ENCODE measurements at regions not wholly inside any gene's neighbourhood (a gene's known extent, or its start where the extent isn't known, plus 50 kb on each side); places are given as distances from the start of the nearest gene placed in this dataset.

DNA sequence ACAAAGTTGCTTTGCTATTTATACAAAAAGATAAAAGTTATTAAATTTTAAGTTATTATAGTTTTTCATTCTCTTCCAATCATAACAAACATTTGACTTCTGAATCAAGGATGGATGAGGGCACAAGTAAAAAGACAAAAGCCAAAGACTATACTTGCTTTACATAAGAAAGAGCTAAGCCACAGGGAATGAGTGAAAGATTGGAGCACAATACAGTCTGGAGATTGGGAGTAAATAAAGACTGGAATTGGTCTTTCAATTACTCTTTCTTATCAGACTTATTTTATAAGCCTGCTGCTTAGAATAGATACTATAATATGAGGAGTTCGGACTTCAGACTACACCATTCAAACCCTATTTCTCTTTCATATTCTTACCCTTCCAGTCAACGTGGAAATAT, 1874.1 kb upstream of the PRR20A start (continued):
- TF ChIP-seq, protein P1, sequence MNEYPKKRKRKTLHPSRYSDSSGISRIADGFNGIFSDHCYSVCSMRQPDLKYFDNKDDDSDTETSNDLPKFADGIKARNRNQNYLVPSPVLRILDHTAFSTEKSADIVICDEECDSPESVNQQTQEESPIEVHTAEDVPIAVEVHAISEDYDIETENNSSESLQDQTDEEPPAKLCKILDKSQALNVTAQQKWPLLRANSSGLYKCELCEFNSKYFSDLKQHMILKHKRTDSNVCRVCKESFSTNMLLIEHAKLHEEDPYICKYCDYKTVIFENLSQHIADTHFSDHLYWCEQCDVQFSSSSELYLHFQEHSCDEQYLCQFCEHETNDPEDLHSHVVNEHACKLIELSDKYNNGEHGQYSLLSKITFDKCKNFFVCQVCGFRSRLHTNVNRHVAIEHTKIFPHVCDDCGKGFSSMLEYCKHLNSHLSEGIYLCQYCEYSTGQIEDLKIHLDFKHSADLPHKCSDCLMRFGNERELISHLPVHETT (tag by site-specific recombination; IDR thresholded peaks at IDR 0.05), result no peak
- TF ChIP-seq PRDM6 (tag by site-specific recombination; IDR thresholded peaks at IDR 0.05), result no peak

- Histone ChIP-seq H3K4me1 (ENCODE audit: control insufficient read depth, insufficient read depth, low read length) (no peaks in the 10 kb centered on the region), H3K27ac (ENCODE audit: extremely low read depth, low read depth, low read length) (no peak overlapping the region), H3K9me3 (ENCODE audit: control insufficient read depth, insufficient read depth, low read depth, low read length) (no peaks in the 10 kb centered on the region), H3K4me3 (ENCODE audit: low read depth, low read length) (no peak overlapping the region), H3K36me3 (ENCODE audit: control insufficient read depth in 2 of 2, insufficient read depth in 1 of 2, low read length in 2 of 2) (no peaks in the 10 kb centered on the region)
- TF ChIP-seq ZNF239 (tag by site-specific recombination; IDR thresholded peaks at IDR 0.05) (no peak), ZNF248 (tag by site-specific recombination; IDR thresholded peaks at IDR 0.05) (no peak), ZNF629 (tag by site-specific recombination; IDR thresholded peaks at IDR 0.05) (no peak), GFI1B (tag by site-specific recombination; IDR thresholded peaks at IDR 0.05) (no peak), KLF17 (tag by site-specific recombination; IDR thresholded peaks at IDR 0.05) (no peak), ZNF18 (tag by site-specific recombination; IDR thresholded peaks at IDR 0.05) (no peak), SCRT1 (tag by site-specific recombination; IDR thresholded peaks at IDR 0.05; ENCODE audit: borderline replicate concordance) (no peak), ZNF214 (tag by site-specific recombination; IDR thresholded peaks at IDR 0.05; ENCODE audit: borderline replicate concordance) (no peak), GLIS2 (tag by site-specific recombination; IDR thresholded peaks at IDR 0.05) (no peak), RBAK (tag by site-specific recombination; IDR thresholded peaks at IDR 0.05) (no peak), ZBTB8A (tag by site-specific recombination; IDR thresholded peaks at IDR 0.05) (no peak), ZNF747 (tag by site-specific recombination; IDR thresholded peaks at IDR 0.05) (no peak), ZNF280C (tag by site-specific recombination; IDR thresholded peaks at IDR 0.05) (no peak), PRDM2 (tag by site-specific recombination; IDR thresholded peaks at IDR 0.05; ENCODE audit: borderline replicate concordance) (no peak), MYNN (tag by site-specific recombination; IDR thresholded peaks at IDR 0.05; ENCODE audit: borderline replicate concordance) (no peak)
- POLR2A ChIA-PET, result no interaction called here
- CTCF ChIA-PET, result no interaction called here
Observed at GRCh38 chr13:55298201-55298600, 1842.5 kb upstream of the PRR20A start.
